ENCODE measurements at regions not wholly inside any gene's neighbourhood (a gene's known extent, or its start where the extent isn't known, plus 50 kb on each side); places are given as distances from the start of the nearest gene placed in this dataset.

GRCh38 chr6:19896693-19897010, 59.5 kb downstream of the ID4 start:
- no peak overlapping the region for H3K9ac ChIP-seq (replicated peaks; ENCODE audit: extremely low read depth, insufficient read depth, low read length)
- H3K4me1 ChIP-seq (ENCODE audit: control insufficient read depth, extremely low read depth, insufficient read depth, low read length) = no peaks in the 10 kb centered on the region
- H3K79me2 ChIP-seq (ENCODE audit: control insufficient read depth, insufficient read depth, low read length) = no peaks in the 10 kb centered on the region
- H3K27me3 ChIP-seq (ENCODE audit: control insufficient read depth in 2 of 2, insufficient read depth in 2 of 2, low read length in 2 of 2) = no peaks in the 10 kb centered on the region
- intact Hi-C loops (cut with micrococcal nuclease) (no loop called here), dilution Hi-C loops (cut with MboI; ENCODE audit: extremely low pct_ligation_motif_present, low sequenced_read_pairs) (no loop called here)
- no peak overlapping the region for H2AFZ ChIP-seq (ENCODE audit: low read depth, low read length)
- CTCF ChIA-PET = no interaction called here
- no peak overlapping the region for H3K4me3 ChIP-seq (replicated peaks in 1 of 3; ENCODE audit: insufficient read depth in 1 of 3, low read depth in 1 of 3, low read length in 3 of 3)
- no peak overlapping the region for H3K27ac ChIP-seq (ENCODE audit: insufficient read depth, low read depth, low read length)
- no peak for TF ChIP-seq EZH2 (IDR thresholded peaks at IDR 0.05; ENCODE audit: borderline replicate concordance, low read depth, low read length, severe bottlenecking)
- no peak for TF ChIP-seq POLR2AphosphoS5 (IDR thresholded peaks at IDR 0.05; ENCODE audit: insufficient read depth, low read depth, low read length)
- no peak for TF ChIP-seq GATA2 (IDR thresholded peaks at IDR 0.05; ENCODE audit: insufficient read depth, insufficient read length, low read depth, low read length)
- no peak for TF ChIP-seq JUN (IDR thresholded peaks at IDR 0.05; ENCODE audit: borderline replicate concordance, insufficient read depth, insufficient read length, low read depth)
- no peak for TF ChIP-seq MAX (IDR thresholded peaks at IDR 0.05; ENCODE audit: insufficient read depth, insufficient read length)
- no peak for TF ChIP-seq CTCF (IDR thresholded peaks at IDR 0.05; ENCODE audit: extremely low read depth in 1 of 2, insufficient read depth in 1 of 2, low read depth in 1 of 2, low read length in 2 of 2)
- TF ChIP-seq POLR2A (IDR thresholded peaks at IDR 0.05; ENCODE audit: low read depth, low read length) = no peak
- no peak for TF ChIP-seq MYC (IDR thresholded peaks at IDR 0.05; ENCODE audit: low read depth, low read length)
- no peak for TF ChIP-seq FOS (IDR thresholded peaks at IDR 0.05; ENCODE audit: borderline replicate concordance, insufficient read depth, low read length)
- H3K9me1 ChIP-seq (replicated peaks; ENCODE audit: control insufficient read depth, extremely low read depth, insufficient read depth, low read length) = no peaks in the 10 kb centered on the region
- no peaks in the 10 kb centered on the region for H3K9me3 ChIP-seq (replicated peaks; ENCODE audit: control insufficient read depth, insufficient read depth, low read length)
- no TSS peak for BruUV-seq (replicated peaks)
- H3K36me3 ChIP-seq (ENCODE audit: control insufficient read depth in 2 of 2, extremely low read depth in 1 of 2, insufficient read depth in 2 of 2, low read length in 2 of 2) = no peaks in the 10 kb centered on the region
- H3K4me2 ChIP-seq (ENCODE audit: insufficient read depth, low read length) = no peak overlapping the region
- FAIRE-seq = no peak
- H4K20me1 ChIP-seq (replicated peaks; ENCODE audit: control insufficient read depth, extremely low read depth, insufficient read depth, low read length) = no peaks in the 10 kb centered on the region
- POLR2A ChIA-PET = no interaction called here
- no peak for DNase-seq (ENCODE audit: low read depth, low spot score)
